SU-DHL-6 (cell line): ENCODE measurements at regions not wholly inside any gene's neighbourhood (a gene's known extent, or its start where the extent isn't known, plus 50 kb on each side); places are given as distances from the start of the nearest gene placed in this dataset.

ENCODE experiments used
- CTCF ChIP-seq: fragments of 200-600 bp; sonication (generic); IDR thresholded peaks from one replicate; pipeline ENCODE4 v1.5.1; 2017; ENCODE audit warnings: antibody characterized with exemption, mild to moderate bottlenecking, low read length, moderate library complexity; ENCODE audit not compliant: insufficient read depth, poor library complexity, severe bottlenecking
- EZH2phosphoT487 ChIP-seq: fragments of 200-600 bp; sonication (generic), shearing (Covaris generic); conservative IDR thresholded peaks from 2 replicates; pipeline ENCODE4 v1.6.1; 2018; ENCODE audit warnings: mild to moderate bottlenecking, antibody characterized with exemption, low read length, moderate library complexity, mixed read lengths

GRCh38 chr19:28505933-28506332, 707.0 kb downstream of the UQCRFS1 start:
- no peak for TF ChIP-seq CTCF
- no peak for TF ChIP-seq EZH2phosphoT487
